Endothelial cell of umbilical vein (primary cell): ENCODE measurements at regions not wholly inside any gene's neighbourhood (a gene's known extent, or its start where the extent isn't known, plus 50 kb on each side); places are given as distances from the start of the nearest gene placed in this dataset.

Source experiments
- CTCF ChIP-seq, 2 donors: IDR thresholded peaks; 1 replicate in 1 of 2; 2 replicates in 1 of 2; pipeline ENCODE4 v1.5.1; 2011; ENCODE audit warnings: low read length in 2 of 2, mild to moderate bottlenecking in 2 of 2, moderate library complexity in 2 of 2, control low read depth in 1 of 2, inconsistent platforms in 1 of 2, low read depth in 1 of 2; ENCODE audit not compliant: insufficient read depth in 1 of 2; ENCODE audit errors: extremely low read depth in 1 of 2
- EZH2 ChIP-seq: IDR thresholded peaks from 2 replicates; pipeline ENCODE4 v1.6.1; 2012; ENCODE audit warnings: borderline replicate concordance, low read depth, mild to moderate bottlenecking, moderate library complexity, low read length, inconsistent platforms; ENCODE audit not compliant: severe bottlenecking
- POLR2A ChIP-seq: IDR thresholded peaks from 2 replicates; pipeline ENCODE4 v1.6.1; 2012; ENCODE audit warnings: low read depth, mild to moderate bottlenecking, control low read depth, low read length

DNA sequence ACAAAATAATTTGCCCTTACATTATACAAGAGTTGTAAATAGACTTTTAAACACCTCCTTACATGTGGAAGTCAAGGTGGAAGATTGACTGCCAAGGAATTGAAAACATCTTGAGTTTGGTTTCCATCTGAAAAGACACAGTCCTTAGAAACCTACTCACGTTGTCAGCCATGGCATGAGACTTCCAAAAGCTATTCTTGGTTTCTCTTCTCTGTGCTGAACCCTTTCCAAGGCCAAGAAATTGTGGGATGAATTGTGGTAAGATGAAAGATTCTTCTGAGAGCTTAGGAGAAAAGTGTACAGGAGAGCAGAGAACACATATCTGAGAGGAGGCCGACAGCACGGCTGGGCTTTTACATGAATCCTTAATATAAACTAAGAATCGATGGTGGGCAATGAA is 370.0 kb downstream of the FBXW7 start:
- TF ChIP-seq CTCF (IDR thresholded peaks at IDR 0.05; ENCODE audit: extremely low read depth in 1 of 2, insufficient read depth in 1 of 2, low read depth in 1 of 2, low read length in 2 of 2) (no peak), EZH2 (no peak), POLR2A (no peak)
